Lung (tissue), 11 donors: ENCODE measurements at regions not wholly inside any gene's neighbourhood (a gene's known extent, or its start where the extent isn't known, plus 50 kb on each side); places are given as distances from the start of the nearest gene placed in this dataset.
"Not testable (repeated sequence)": the region's sequence is repeated elsewhere in the genome, so short reads cannot be mapped to it uniquely, and the experiment has no call there.

ENCODE experiments used
- ATAC-seq: fragments of 200-7000 bp; cut with Tn5 transposase; one replicate; pipeline ENCODE4 v1.9.1; 2020; ENCODE audit warnings: moderate number of reproducible peaks; ENCODE audit not compliant: insufficient read depth, low FRiP score
- DNase-seq, 3 donors: peaks; one replicate each; pipeline ENCODE4 v3.0.0-alpha.2; 2013 to 2017
- H3K27ac ChIP-seq, 2 donors: one replicate each; pipeline ENCODE4 v1.5.1; 2013; ENCODE audit warnings: mild to moderate bottlenecking in 2 of 2, moderate library complexity in 2 of 2, control low read depth in 1 of 2, inconsistent platforms in 1 of 2, low read depth in 1 of 2, low read length in 1 of 2
- H3K27me3 ChIP-seq, 3 donors: one replicate each; pipeline ENCODE4 v1.5.1; 2013; ENCODE audit warnings: low read length in 2 of 3; ENCODE audit not compliant: control insufficient read depth in 3 of 3, insufficient read depth in 3 of 3
- H3K36me3 ChIP-seq, 4 donors: one replicate each; pipeline ENCODE4 v1.5.1; 2013; ENCODE audit warnings: low read length in 4 of 4, mild to moderate bottlenecking in 1 of 4, moderate library complexity in 1 of 4; ENCODE audit not compliant: control insufficient read depth in 4 of 4, insufficient read depth in 4 of 4
- H3K4me1 ChIP-seq, 5 donors: one replicate each; pipeline ENCODE4 v1.5.1; 2013; ENCODE audit warnings: low read length in 5 of 5, mild to moderate bottlenecking in 2 of 5, moderate library complexity in 1 of 5; ENCODE audit not compliant: control insufficient read depth in 5 of 5, insufficient read depth in 5 of 5
- H3K4me3 ChIP-seq: one replicate; pipeline ENCODE4 v1.5.1; 2013; ENCODE audit warnings: mild to moderate bottlenecking, control low read depth, moderate library complexity
- H3K9ac ChIP-seq, 2 donors: one replicate each; pipeline ENCODE4 v1.5.1; 2013; ENCODE audit warnings: low read length in 2 of 2, control low read depth in 1 of 2; ENCODE audit not compliant: insufficient read depth in 1 of 2
- H3K9me3 ChIP-seq, 4 donors: one replicate each; pipeline ENCODE4 v1.5.1; 2013; ENCODE audit warnings: low read length in 3 of 4, mild to moderate bottlenecking in 1 of 4, moderate library complexity in 1 of 4; ENCODE audit not compliant: control insufficient read depth in 4 of 4, insufficient read depth in 3 of 4
- WGBS, 2 donors: extraction: QIAGEN DNeasy Blood & Tissue Kit; methylation state at CpG; one replicate each; pipeline ENCODE4 v1.1.7; 2013; 5-methylcytosine and 5-hydroxymethylcytosine counted together
- TF ChIP-seq, protein P1 (sequence below): IDR thresholded peaks from 2 replicates; pipeline ENCODE4 v1.5.1; 2012; ENCODE audit warnings: mild to moderate bottlenecking; ENCODE audit errors: control extremely low read depth, extremely low read depth
- donor health status: control.
- donor health status: control.
- donor health status: Bipolar disorder and iron deficiency.
- donor health status: healthy.
- donor health status: DM: yes; HTN: yes; CAD: no.

DNA sequence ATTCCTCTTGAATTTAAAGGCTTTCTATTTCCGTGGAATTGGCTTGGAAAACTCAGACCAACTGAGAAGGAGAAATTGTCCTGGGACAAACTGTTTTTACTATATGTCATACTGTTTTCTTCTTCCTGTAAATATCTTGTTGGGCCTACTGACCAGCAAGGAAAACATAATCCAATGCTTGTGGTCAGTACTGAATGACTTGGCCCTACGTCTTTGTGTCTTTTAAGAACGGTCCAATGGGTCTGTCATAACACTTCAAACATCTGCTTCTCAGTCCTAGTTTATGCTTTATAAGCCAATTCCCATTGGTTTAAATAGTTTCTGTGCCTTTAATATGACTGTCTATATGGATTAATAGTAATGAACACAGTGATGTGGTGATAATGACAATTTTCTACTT, 248.5 kb upstream of the DDHD1 start:
- Histone ChIP-seq H3K9ac (no peak overlapping the region), H3K4me3 (no peak overlapping the region), H3K9me3 (no peaks in the 10 kb centered on the region), H3K4me1 (peaks cover 0 to 7% (median 0%) of the 10 kb centered on the region in 5 donors), H3K27ac (no peak overlapping the region), H3K27me3 (no peaks in the 10 kb centered on the region), H3K36me3 (no peaks in the 10 kb centered on the region)
- ATAC-seq (no peak), DNase-seq (no peak)
- 62 to 86% methylated on average over 3 of the region's 3 CpGs for WGBS, 2 donors
- TF ChIP-seq, protein P1, sequence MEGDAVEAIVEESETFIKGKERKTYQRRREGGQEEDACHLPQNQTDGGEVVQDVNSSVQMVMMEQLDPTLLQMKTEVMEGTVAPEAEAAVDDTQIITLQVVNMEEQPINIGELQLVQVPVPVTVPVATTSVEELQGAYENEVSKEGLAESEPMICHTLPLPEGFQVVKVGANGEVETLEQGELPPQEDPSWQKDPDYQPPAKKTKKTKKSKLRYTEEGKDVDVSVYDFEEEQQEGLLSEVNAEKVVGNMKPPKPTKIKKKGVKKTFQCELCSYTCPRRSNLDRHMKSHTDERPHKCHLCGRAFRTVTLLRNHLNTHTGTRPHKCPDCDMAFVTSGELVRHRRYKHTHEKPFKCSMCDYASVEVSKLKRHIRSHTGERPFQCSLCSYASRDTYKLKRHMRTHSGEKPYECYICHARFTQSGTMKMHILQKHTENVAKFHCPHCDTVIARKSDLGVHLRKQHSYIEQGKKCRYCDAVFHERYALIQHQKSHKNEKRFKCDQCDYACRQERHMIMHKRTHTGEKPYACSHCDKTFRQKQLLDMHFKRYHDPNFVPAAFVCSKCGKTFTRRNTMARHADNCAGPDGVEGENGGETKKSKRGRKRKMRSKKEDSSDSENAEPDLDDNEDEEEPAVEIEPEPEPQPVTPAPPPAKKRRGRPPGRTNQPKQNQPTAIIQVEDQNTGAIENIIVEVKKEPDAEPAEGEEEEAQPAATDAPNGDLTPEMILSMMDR: no peak

DNA sequence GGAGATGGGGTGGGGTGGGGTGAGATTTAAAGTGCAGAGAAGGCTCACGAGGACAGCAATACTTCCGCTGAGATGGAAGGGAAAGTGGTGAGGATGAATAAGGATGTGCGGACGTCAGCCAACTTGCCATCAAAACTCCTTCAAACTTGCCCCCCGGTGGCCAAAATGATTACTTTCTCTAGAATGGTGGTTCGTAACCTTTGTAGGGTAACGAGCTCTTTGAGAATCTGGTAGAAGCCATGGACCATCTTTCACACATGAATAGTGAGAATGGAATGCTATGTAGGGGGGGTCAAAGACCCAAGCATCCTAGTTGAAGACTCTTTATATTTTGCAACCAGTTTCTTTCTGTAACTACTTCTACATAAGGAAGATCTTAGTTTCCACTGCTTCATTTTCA, 245.9 kb upstream of the DDHD1 start:
- Histone ChIP-seq H3K27me3 (no peaks in the 10 kb centered on the region), H3K36me3 (no peaks in the 10 kb centered on the region), H3K9ac (no peak overlapping the region), H3K4me1 (peaks cover 0 to 7% (median 0%) of the 10 kb centered on the region in 5 donors), H3K4me3 (no peak overlapping the region), H3K9me3 (peaks cover 2 to 8% (median 5%) of the 10 kb centered on the region in 4 donors), H3K27ac (no peak overlapping the region)
- TF ChIP-seq, protein P1: no peak
- ATAC-seq (no peak), DNase-seq (peak in 1 of 3 donors; percentile 14)
- WGBS, 2 donors: 76 to 82% methylated on average over 7 of the region's 7 CpGs

DNA sequence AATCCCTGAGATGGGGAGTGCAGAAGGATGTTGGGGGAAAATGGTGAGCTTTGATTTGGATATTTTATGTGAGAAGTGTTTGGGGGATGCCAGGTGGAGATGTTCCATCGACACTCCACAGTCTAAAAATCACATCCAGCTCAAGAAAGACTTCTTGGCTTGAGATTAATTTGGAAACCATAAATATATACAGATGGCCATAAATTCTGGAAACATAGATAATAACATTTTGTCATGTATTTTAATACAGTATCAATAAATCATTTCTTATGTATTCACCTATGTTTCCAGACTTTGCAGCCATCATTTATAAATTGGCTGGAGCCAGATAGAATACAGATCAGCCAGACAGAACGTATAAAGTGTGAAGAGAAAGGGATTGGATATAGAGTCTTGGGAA, 245.5 kb upstream of the DDHD1 start:
- no peak for ATAC-seq
- H3K36me3 ChIP-seq: no peaks in the 10 kb centered on the region
- WGBS, 2 donors: 82 to 87% methylated on average over 2 of the region's 2 CpGs
- TF ChIP-seq, protein P1: no peak
- H3K27me3 ChIP-seq: no peaks in the 10 kb centered on the region
- DNase-seq: no peak
- H3K27ac ChIP-seq: no peak overlapping the region
- no peak overlapping the region for H3K4me3 ChIP-seq
- peaks cover 0 to 7% (median 0%) of the 10 kb centered on the region in 5 donors for H3K4me1 ChIP-seq
- H3K9me3 ChIP-seq: peaks cover 2 to 8% (median 5%) of the 10 kb centered on the region in 4 donors
- no peak overlapping the region for H3K9ac ChIP-seq

DNA sequence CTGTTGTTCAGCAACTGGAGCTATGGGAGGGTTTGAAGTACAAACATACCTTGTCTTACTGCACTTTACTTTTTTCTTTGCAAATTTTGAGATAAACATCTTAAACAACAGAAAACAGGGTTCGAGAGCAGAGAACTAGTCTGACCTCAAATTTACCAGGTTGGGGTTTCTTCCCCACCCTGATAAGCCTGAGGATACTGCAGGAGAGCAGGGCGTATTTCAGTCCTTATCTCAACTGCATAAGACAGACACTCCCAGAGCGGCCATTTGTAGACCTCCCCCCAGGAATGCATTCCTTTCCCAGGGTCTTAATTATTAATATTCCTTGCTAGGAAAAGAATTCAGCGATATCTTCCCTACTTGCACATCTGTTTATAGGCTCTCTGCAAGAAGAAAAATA, 242.1 kb upstream of the DDHD1 start:
- not testable (repeated sequence) for H3K4me1 ChIP-seq, H3K27ac ChIP-seq, H3K4me3 ChIP-seq, H3K9ac ChIP-seq, ATAC-seq, DNase-seq, H3K27me3 ChIP-seq, H3K36me3 ChIP-seq, H3K9me3 ChIP-seq
- 91 to 95% methylated on average over 4 of the region's 4 CpGs for WGBS, 2 donors
